ENCODE measurements at regions not wholly inside any gene's neighbourhood (a gene's known extent, or its start where the extent isn't known, plus 50 kb on each side); places are given as distances from the start of the nearest gene placed in this dataset.

DNA sequence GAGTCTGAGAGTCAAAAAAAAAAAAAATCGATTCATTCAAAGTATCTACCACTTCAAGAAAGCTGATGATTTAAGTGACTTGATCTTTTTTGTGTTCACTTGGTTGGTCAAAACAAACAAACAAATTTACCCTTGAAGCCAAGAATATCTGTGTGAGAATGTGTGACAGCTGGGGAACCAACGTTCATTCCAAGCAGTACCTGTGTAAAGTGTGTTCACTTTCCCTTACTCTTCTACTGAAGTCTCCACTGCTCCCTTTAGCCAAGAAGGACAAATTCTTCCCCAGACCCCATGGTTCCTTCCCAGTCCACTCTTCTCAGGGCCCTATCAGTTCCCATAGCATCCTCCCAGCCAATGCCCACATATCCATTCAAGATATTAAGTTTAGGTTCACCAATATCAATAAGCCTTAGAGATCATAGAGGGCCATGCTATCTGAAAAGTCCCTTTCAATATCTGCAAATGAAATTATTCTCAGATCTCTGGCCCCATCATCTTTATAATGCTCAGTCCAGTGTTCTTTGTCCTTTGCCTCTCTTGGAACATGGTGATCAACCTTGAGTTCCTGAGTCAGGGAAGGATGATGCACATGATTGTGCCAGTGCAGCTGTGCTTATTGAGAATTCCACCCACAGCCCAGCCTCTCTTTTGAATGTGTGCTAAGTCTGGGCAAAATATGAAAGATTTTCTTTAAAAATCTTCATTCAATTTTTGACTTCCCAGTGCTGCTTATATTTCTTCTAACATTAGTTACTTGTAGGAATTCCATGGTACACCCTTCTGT lies 82.8 kb upstream of the DTNA start:
- no peak overlapping the region for H3K27ac ChIP-seq (ENCODE audit: low read depth, low read length)
- Mint-ChIP-seq H3K27me3 (ENCODE audit: insufficient read depth) (no peaks in the 10 kb centered on the region), H3K9me3 (no peaks in the 10 kb centered on the region), H3K27ac (peak overlapping the region; percentile 40), H3K4me1 (peaks cover 36% of the 10 kb centered on the region), H3K4me3 (no peak overlapping the region), H3K36me3 (ENCODE audit: low read depth) (peaks cover 7% of the 10 kb centered on the region)
- no peaks in the 10 kb centered on the region for H3K36me3 ChIP-seq (ENCODE audit: control insufficient read depth, insufficient read depth, low read length)
- H3K4me3 ChIP-seq (ENCODE audit: low read length) = no peak overlapping the region
- WGBS, 2 experiments (ENCODE audit: insufficient coverage in 1 of 2, insufficient read length in 1 of 2) = 83 to 100% methylated on average over 1 of the region's 2 CpGs
- no peaks in the 10 kb centered on the region for H3K27me3 ChIP-seq (ENCODE audit: control insufficient read depth, insufficient read depth, low read length, poor library complexity, severe bottlenecking)
- no peak for DNase-seq
- H3K9me3 ChIP-seq (ENCODE audit: control insufficient read depth, low read length) = peaks cover 1% of the 10 kb centered on the region
- TF ChIP-seq, protein P1, sequence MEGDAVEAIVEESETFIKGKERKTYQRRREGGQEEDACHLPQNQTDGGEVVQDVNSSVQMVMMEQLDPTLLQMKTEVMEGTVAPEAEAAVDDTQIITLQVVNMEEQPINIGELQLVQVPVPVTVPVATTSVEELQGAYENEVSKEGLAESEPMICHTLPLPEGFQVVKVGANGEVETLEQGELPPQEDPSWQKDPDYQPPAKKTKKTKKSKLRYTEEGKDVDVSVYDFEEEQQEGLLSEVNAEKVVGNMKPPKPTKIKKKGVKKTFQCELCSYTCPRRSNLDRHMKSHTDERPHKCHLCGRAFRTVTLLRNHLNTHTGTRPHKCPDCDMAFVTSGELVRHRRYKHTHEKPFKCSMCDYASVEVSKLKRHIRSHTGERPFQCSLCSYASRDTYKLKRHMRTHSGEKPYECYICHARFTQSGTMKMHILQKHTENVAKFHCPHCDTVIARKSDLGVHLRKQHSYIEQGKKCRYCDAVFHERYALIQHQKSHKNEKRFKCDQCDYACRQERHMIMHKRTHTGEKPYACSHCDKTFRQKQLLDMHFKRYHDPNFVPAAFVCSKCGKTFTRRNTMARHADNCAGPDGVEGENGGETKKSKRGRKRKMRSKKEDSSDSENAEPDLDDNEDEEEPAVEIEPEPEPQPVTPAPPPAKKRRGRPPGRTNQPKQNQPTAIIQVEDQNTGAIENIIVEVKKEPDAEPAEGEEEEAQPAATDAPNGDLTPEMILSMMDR (conservative IDR thresholded peaks at IDR 0.05) = no peak
- peaks cover 4% of the 10 kb centered on the region for H3K4me1 ChIP-seq (ENCODE audit: control insufficient read depth, insufficient read depth, low read length)
- H3K9ac ChIP-seq (ENCODE audit: extremely low read depth, low read length, poor library complexity, severe bottlenecking) = no peak overlapping the region

DNA sequence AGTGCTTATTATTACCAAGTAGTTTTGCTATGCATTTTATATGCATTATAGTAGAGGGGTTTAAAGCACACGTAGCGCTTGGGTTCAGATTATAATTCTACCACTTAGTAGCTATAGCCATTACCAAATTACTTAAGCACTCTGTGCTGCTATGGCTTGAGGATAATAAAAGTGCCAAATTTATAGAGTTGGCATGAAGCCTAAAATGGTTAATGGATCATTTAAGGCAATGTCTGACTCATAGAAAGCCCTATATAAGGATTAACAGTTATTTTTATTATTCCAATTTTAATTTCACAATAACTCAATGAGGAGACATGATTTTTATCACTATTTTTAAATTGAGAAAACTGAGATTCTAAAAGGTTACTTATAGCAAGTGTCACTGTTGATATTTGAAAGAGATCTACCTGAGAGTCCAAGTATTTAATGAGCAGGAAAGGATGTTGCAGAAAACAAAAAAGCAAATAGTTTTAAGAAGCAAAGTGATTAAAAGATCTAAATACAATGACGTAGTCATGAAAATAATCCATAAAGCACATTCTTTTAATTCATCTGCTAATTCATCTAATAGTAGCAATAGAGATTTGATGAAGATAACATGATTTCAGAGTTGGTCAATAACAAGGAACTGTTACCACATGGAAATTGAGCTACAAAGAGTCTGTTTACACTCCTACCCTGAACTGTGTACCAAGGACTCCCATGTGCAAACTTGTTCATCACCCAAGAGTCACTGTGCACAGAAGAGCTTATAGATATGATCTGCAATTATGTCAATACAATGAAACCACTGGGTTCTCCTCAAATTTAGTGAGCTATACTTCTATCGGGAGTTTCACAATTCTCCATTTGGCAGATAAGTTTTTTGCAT lies 78.8 kb upstream of the DTNA start:
- Mint-ChIP-seq H3K4me3 (no peak overlapping the region), H3K4me1 (peaks cover 22% of the 10 kb centered on the region), H3K27me3 (ENCODE audit: insufficient read depth) (no peaks in the 10 kb centered on the region), H3K36me3 (ENCODE audit: low read depth) (peaks cover 3% of the 10 kb centered on the region), H3K9me3 (no peaks in the 10 kb centered on the region), H3K27ac (no peak overlapping the region)
- 93 to 100% methylated on average over 1 to 2 of the region's 4 CpGs for WGBS, 2 experiments (ENCODE audit: insufficient coverage in 1 of 2, insufficient read length in 1 of 2)
- Histone ChIP-seq H3K36me3 (ENCODE audit: control insufficient read depth, insufficient read depth, low read length) (no peaks in the 10 kb centered on the region), H3K4me3 (ENCODE audit: low read length) (no peak overlapping the region), H3K9ac (ENCODE audit: extremely low read depth, low read length, poor library complexity, severe bottlenecking) (no peak overlapping the region), H3K27ac (ENCODE audit: low read depth, low read length) (no peak overlapping the region), H3K27me3 (ENCODE audit: control insufficient read depth, insufficient read depth, low read length, poor library complexity, severe bottlenecking) (no peaks in the 10 kb centered on the region), H3K4me1 (ENCODE audit: control insufficient read depth, insufficient read depth, low read length) (peaks cover 4% of the 10 kb centered on the region), H3K9me3 (ENCODE audit: control insufficient read depth, low read length) (no peaks in the 10 kb centered on the region)
- DNase-seq = no peak
- TF ChIP-seq, protein P1 (conservative IDR thresholded peaks at IDR 0.05) = no peak

DNA sequence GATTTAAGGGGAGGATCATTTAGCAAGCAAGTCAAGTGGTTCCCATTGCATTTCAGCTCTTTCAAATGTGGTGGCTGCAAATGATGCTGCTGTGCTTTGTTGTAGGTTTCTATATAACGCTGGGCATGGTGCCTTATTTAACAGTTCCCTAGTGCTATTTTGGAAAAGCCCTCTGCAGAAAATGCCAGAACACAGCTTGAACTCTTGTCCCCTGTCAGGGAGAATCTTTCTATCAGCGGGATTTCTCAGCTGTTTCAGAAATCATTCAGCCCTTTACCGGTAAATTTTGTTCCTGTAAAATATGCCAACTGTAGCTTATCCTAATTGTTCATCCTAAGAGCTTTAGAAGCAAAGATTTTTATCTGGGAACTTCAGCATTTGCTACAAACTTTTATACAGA lies 77.8 kb upstream of the DTNA start:
- Mint-ChIP-seq H3K4me1 (peaks cover 24% of the 10 kb centered on the region), H3K9me3 (no peaks in the 10 kb centered on the region), H3K36me3 (ENCODE audit: low read depth) (no peaks in the 10 kb centered on the region), H3K27me3 (ENCODE audit: insufficient read depth) (no peaks in the 10 kb centered on the region), H3K4me3 (no peak overlapping the region), H3K27ac (no peak overlapping the region)
- DNase-seq = no peak
- H3K4me3 ChIP-seq (ENCODE audit: low read length) = no peak overlapping the region
- H3K36me3 ChIP-seq (ENCODE audit: control insufficient read depth, insufficient read depth, low read length) = no peaks in the 10 kb centered on the region
- H3K27me3 ChIP-seq (ENCODE audit: control insufficient read depth, insufficient read depth, low read length, poor library complexity, severe bottlenecking) = no peaks in the 10 kb centered on the region
- H3K9me3 ChIP-seq (ENCODE audit: control insufficient read depth, low read length) = no peaks in the 10 kb centered on the region
- WGBS, 2 experiments (ENCODE audit: insufficient coverage in 1 of 2, insufficient read length in 1 of 2) = 58 to 62% methylated on average over 3 of the region's 3 CpGs
- TF ChIP-seq, protein P1 (conservative IDR thresholded peaks at IDR 0.05) = no peak
- H3K27ac ChIP-seq (ENCODE audit: low read depth, low read length) = no peak overlapping the region
- peaks cover 7% of the 10 kb centered on the region for H3K4me1 ChIP-seq (ENCODE audit: control insufficient read depth, insufficient read depth, low read length)
- no peak overlapping the region for H3K9ac ChIP-seq (ENCODE audit: extremely low read depth, low read length, poor library complexity, severe bottlenecking)
